GM19351 (cell line): ENCODE measurements at regions not wholly inside any gene's neighbourhood (a gene's known extent, or its start where the extent isn't known, plus 50 kb on each side); places are given as distances from the start of the nearest gene placed in this dataset.

ENCODE experiments used
- ATAC-seq: cut with Tn5 transposase; IDR thresholded peaks from one replicate; pipeline ENCODE4 v1.9.1; 2021; ENCODE audit warnings: mild to moderate bottlenecking, moderate library complexity; ENCODE audit not compliant: unreplicated experiment

DNA sequence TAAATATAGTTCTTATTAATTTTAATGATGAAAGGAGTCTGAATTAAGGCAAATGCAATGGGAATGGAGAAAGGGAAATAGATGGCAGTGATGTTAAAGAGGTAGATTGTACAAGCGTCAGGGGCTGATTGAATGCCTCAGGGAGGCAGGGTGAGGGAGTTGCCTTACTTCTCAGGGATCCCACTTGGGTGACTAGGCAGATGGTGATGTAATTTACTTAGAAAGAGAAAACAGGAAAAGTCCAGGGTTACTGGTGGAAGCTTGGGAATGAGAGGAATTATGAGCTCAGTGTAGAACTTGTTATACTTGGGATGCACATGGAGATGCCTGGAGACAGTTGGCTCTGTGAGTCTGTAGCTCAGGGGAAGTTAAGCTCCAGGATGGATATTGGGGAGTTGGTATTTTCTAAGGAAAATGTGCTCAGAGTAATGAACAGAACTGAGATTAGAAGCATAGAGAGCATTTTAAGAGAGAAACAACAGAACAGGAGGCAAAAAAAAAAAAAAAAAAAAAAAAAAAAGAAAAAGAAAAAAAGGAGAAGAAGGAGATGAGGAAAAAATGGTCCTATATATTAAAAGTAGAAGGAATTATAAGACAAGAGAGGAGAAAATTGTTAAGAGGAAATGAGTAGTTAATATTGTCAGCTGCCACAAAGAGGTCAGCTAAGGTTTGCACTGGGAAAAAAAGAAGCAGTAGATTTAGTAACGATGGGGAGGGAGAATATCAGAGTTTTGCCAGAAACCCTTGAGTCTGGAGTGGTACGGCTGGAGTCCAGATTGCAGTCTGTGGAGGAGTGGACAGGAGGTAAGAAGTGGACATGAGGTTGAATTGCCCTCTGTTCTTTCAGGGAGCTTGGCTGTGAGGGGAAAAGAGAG, 88.0 kb upstream of the ELL2 start:
- ATAC-seq: no peak

DNA sequence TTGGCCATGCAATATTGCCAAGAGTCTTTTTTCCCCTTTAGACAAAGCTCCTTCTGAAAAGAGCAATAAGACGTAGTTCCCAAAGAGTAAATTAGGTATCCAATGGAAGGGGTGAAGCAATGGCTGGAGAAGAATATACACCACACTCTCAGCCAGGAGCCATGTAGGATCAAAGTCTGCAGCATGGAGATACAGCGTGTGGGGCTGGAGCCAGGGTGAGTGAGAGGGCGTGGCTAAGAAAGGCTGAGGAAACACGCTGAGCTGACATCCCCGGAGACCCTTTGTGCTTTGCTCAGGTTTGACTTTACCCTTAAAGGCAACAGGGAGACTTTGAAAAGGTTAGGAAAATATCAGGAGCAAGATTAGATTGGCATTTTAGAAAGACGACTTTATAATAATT, 87.1 kb upstream of the ELL2 start:
- no peak for ATAC-seq

DNA sequence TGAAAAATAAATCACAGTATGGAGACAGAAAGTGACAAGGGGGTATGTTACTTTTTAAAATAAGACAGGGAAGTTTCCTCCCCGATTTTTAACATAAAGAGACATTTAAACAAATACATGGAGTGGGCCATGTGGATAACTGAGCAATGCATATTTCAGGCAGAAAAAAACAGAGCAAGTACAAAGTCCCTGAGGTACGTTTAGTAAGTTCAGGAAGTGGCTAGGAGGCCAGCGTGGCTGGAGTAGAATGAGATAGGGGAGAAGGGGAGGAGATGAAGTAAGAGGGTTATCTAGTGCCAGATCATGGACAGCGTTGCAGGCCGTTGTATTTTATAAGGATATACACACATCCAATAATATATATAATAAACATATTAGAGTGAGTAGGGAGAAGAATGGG, 84.2 kb upstream of the ELL2 start:
- no peak for ATAC-seq

DNA sequence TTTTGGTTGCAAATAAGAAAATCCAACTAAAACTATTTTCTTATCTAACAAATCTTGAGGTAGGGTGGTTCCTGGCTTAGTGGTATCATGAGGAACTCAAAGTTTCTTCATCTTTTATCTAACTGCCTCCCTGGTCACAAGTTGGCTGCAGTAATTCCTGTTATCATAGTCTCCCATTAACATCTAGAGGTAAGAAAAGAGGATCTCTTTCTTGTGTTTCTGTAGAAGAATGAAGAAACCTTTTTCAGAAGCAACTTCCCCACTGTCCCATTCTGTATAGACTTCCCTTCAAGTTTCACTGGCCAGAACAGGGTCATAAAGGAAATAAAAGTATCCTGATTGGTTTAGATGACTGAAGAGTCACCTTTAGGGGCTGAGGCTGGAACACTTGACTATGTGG, 81.8 kb upstream of the ELL2 start:
- ATAC-seq: no peak

DNA sequence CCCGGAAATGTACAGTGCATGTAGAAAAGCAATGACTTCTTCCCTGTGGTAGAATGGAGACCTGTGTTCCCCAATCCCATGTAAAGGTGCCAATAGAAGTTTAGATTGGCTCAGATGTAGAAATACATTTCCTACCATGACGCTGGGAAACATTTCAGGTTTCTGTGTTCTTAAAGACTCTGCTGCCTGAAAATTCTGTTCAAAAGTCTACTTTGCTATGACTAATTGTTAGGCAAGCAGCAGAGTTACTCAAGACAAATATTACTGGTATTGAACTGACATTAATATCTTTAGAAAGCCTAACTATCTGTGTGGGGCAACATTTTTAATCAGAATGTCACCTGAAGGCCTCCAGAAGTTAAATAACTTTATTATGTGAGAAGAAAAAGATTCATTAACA, 75.5 kb upstream of the ELL2 start:
- ATAC-seq: no peak

DNA sequence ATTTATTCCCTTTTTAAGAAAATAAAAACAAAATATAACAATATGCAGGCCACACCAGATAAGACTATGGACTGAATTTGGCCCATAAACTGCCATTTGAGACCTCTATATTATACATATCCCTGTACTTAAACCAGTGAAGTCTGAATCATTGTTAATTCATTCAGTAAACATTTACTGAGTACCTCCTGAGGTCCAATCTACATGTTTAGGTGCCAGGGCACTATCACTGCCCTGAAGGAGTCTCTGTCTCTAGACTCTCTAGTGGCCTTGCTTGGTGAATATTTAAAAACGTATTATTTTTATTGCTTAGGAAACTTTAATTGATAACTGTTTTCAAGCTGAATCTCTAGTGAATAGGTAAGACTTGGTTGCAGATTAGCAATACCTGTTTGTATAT, 74.7 kb upstream of the ELL2 start:
- ATAC-seq: no peak

DNA sequence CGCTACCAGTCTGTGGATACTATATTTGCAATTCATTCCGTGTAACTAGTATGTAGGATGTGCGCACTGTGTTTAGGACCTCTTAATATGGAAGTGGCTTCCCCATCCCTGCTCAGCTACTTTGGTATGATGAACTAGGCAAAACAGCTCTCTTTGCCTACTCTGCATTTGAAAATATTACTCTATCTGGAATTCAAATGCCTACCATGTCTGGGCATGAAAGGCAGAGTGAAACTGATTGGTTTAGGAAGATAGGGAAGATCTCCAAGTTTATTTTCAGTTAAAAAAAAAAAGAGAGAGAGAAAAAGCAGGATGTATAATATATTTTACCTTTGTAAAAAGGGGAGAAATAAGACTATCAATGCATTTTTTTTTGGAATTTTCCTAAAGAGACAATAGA, 74.1 kb upstream of the ELL2 start:
- no peak for ATAC-seq

DNA sequence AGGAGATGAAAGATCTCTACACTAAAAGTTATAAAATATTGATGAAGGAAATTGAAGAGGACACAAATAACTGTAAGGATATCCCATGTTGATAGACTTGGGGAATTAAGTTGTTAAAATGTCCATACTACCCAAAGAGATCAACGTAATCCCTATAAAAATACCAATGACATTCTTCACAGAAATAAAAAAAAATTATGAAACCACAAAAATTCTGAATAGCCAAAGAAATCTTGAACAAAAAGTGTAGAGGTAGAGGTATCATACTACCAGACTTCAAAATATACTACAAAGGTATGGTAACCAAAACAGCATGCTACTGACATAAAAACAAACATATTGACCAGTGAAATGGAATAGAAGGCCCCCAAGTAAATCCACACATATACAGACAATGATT, 71.5 kb upstream of the ELL2 start:
- ATAC-seq: no peak

DNA sequence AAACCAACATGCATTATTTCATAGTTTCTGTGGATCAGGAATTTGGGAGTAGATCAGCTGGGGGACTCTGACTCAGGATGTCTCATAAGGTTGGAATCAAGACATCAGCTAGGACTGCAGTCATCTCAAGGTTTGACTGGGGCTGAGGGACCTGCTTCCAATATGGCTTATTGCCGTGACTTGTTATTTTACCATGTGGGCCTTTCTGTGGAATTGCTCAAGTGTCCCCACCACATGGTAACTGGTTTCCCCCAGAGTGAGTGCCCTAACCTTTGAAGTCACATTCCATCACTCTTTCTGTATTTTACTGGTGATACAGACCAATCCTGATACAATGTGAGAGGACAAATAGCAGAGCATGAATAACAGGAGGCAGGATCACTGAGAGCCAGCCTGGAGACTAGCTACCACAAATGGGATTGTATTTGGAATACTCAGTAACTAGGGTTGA, 70.2 kb upstream of the ELL2 start:
- ATAC-seq: no peak

DNA sequence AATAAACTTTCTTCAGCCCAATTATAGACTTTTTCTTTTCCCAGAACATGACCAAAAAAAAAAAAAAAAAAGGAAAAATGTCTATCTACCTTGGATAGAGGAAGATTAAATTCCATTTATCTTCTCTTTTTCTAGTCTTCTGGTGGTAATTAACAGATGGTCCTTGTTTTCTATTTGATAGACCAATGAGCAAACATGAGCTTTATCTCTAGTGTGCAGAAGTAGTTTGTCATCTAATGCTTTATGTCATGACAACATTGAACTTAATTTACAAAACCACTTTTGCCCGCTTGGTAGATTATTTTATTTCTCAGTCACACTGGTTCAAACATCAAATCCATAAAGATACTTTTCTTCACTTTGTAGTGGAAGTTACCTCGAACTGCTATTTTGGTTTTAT, 69.5 kb upstream of the ELL2 start:
- no peak for ATAC-seq

DNA sequence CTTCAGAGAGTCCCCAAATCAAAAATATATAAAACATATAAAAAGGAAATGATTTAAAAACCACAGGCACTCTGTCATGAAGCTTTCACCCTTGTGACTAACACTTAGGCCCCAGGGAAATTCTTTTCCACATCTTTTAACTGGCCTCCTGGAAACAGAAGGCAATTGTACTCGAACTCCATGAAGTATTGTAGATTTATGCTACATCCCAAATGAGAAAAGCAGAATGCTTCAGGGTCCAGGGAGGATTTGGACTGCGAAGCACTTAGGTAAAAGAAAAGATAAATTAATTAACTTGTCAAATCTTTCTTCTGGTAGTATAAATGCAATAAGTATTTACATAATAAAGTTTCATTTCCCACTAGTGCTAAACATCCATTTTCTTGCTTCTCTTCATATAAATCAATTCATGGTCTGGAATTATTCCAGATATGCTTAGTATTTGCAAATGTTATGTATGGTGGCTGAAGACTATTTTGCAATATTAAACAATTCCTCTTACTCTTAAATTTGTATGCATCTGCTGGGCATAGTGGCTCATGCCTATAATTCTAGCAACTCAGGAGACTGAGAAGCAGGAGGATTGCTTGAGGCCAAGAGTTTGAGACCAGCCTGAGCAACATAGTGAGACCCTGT, 64.9 kb upstream of the ELL2 start:
- ATAC-seq: no peak

DNA sequence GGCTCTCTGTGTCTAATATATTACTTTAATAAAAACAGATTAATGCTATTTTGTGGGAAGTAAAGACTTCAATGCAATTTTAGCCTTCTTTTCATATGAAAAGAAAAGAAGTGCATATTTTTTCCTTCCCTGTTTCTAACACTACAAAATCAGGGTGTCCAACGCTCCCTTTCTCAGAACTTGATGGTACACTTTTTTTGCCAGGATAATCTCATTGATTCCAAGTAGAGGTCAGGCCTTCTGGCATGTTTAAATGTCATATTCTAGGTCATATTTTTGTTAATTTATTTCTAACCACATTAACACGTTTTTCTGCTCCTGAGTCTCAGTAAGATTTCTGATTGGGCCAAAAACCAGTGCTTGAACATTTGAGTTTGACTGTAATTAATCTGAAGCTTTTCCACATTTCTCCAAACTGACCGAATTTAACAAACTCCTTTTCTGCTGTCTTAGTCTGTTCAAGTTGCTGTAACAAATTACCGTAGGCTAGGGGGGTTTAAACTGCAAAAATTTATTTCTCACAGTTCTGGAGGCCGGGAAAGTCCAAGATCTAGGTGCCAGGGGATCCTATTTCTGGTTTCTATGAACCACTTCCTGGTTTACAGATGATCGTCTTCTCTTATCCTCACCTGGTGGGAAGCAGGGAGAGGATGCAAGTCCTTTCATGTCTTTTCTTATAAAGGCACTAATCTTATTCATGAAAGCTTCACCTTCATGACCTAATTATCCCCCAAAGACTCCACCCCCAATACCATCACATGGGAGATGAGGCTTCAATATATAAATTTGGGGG, 63.2 kb upstream of the ELL2 start:
- no peak for ATAC-seq

DNA sequence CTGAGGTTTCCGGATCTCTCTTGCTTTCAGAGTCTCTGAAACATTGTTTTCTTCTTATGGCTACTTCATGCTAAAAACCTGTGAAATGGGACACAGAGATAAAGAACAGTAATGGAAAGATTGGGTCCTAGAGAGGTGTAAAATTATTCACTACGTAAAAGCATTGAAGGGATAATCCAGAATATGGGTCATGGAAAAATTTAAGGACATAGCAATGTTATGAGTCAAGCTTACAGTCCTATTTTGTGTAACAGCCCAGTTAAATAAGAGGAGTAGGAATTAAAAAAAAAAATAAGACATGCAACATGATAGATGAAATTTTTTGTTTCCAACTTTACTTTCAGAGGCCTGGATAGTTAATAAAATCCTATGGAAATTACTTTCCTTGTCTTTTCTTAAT, 61.9 kb upstream of the ELL2 start:
- no peak for ATAC-seq

DNA sequence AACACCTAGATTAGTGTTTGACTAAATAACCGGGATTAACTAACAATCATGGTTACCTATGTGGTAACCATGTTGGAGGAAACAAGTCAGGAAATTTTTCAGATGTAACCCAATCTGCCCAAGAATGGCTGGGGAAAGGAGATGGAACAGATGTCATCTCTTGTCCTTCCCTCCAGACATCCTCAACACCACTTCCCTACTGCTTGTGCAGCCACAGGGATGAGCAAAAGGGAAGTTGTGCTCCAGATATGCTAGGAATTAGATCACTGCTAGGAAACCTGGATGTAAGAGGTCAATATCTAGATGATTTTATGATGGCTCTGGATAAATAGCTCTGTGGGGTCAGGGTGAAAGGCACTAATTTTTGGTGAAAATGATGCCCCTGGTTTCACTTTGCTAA, 61.3 kb upstream of the ELL2 start:
- no peak for ATAC-seq

DNA sequence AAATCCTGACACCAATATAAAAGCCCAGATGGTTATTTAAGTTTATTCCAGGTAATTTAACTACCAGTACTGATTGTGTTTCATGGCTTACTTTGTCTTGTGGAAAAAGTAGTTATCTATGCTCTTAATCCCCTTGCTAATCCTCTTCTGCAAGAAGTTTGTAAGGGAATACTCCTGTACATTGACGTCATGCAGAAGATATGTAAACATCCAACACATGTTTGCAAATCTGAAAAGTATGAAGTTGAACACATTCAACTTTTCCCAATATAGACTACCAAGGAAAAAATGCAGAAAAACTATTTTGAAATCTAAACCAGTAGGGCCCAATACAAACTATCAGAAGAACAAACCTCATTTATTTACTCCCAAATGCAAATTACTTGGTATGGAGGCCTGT, 56.3 kb upstream of the ELL2 start:
- no peak for ATAC-seq

DNA sequence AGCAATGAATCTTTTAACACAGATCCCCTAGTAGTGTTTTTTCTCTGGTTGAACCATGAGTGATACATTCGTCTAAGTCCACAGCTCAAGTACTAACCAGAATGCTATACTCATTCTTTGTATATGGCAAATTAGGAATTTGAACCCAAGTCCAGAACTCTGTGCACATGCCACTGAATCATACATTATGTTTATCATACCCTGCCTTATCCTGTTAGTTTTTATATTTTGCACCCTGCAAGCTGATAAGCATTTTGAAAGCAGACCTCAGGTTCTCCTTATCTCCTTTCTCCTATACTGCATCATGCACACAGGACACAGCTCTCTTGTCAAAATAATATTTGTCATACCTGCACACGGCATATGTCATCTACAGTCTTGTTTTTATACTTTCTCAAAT, 54.6 kb upstream of the ELL2 start:
- ATAC-seq: no peak

DNA sequence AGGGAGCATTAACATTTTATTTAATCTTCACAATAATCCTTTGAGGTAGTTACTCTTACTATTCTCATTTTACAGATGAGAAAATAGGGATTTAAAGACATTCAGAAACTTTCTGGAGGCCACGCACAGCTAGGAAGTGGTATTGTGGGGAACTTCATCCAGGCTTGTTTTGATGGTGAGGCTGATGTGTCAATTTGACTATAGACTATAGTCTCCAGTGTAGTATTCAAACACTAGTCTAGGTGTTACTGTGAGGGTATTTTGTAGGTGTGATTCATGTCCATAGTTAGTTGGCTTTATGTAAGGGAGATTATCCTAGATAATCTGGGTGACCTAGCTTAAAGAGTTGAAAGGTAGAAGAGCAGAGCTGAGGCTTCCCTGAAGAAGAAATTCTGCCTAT, 54.1 kb upstream of the ELL2 start:
- ATAC-seq: no peak

DNA sequence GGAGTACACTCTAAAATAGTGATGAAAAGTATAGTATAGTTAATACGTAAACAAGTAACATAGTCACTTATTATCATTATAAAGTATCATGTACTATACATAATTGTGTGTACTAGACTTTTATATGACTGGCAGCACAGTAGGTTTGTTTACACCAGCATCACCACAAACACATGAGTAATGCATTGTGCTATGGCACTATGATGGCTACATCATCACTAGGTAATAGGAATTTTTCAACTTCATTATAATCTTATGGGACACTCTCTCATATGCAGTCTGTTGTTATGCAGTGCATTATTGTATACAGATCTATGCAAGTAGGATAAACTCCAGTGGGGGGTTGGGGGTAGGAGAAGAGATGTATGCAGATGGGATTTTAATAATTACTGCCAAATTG, 52.7 kb upstream of the ELL2 start:
- no peak for ATAC-seq

DNA sequence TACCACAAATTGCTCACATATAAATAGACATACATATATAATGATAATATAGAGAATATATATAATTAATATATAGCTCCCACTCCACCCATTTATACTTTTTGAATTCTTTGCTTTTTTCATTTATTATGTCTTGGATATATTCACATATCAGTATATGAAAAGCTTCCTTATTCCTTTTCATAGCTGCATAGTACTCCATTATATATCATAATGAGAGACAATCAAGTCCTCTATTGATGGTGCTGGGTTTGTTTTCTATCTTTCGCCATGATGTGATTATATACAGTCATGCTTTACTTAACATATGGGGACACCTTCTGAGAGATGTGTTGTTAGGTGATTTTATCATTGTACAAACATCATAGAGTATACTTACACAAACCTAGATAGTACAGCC, 51.6 kb upstream of the ELL2 start:
- ATAC-seq: no peak

DNA sequence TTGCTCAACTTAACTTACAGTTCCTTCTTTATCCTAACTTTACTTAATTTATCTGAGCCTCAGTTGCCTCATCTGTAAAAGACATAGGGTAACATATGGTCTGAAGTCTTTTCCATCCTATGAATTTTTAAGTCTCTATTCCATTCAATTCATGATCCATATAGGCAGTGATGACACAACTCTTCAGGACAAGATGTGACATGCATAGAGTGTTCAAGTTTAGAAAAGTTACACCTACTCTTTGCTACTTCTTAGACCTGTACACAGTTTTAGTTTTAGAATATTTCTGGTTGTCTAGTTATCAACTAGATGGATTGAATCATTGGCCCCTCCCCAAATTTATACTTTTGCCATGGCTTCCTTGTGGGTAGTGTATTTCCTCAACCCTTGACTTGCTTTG, 50.7 kb upstream of the ELL2 start:
- ATAC-seq: no peak
